Right lobe of liver (tissue), 4 donors: ENCODE measurements at regions not wholly inside any gene's neighbourhood (a gene's known extent, or its start where the extent isn't known, plus 50 kb on each side); places are given as distances from the start of the nearest gene placed in this dataset.

Experiments used
- CTCF ChIP-seq, 4 donors: fragments of 200-600 bp in 3 of 4; fragments of 450-650 bp in 1 of 4; IDR thresholded peaks; one replicate each; pipeline versions ENCODE4 v1.5.1 to v1.8.0; 2016 to 2022; ENCODE audit warnings: antibody characterized with exemption in 4 of 4, mild to moderate bottlenecking in 2 of 4
- POLR2A ChIP-seq: fragments of 450-650 bp; IDR thresholded peaks from one replicate; pipeline ENCODE4 v1.6.1; 2017; ENCODE audit warnings: antibody characterized with exemption, mild to moderate bottlenecking
- donor health status: DM: no; HTN: no; CAD: no.
- donor health status: DM: no; HTN: no; CAD: no.
- donor health status: DM: no; HTN: yes; CAD: no.

GRCh38 chr7:63117-63480 is 129.3 kb upstream of the FAM20C start:
- TF ChIP-seq CTCF (IDR thresholded peaks at IDR 0.05) = no peak
- TF ChIP-seq POLR2A = no peak
